ENCODE measurements at regions not wholly inside any gene's neighbourhood (a gene's known extent, or its start where the extent isn't known, plus 50 kb on each side); places are given as distances from the start of the nearest gene placed in this dataset.

DNA sequence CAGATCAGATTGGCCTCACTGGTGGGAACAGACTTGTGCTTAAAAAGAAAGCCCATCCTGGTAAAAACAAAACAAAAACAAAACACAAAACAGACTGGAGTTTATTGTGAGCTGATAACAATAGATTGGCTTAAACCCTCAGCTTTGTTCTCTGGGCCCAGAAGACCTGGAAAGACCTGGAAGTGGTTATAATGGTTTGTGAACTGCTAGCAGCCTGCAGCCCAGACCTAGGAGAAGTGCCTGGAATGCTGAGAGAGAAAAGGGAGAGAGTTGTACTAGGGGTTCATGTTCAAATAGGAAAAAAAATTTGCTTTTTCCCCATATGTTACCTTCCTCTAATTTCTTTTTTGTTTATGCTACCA lies 396.6 kb downstream of the DMAC1 start:
- TF ChIP-seq, protein P1, sequence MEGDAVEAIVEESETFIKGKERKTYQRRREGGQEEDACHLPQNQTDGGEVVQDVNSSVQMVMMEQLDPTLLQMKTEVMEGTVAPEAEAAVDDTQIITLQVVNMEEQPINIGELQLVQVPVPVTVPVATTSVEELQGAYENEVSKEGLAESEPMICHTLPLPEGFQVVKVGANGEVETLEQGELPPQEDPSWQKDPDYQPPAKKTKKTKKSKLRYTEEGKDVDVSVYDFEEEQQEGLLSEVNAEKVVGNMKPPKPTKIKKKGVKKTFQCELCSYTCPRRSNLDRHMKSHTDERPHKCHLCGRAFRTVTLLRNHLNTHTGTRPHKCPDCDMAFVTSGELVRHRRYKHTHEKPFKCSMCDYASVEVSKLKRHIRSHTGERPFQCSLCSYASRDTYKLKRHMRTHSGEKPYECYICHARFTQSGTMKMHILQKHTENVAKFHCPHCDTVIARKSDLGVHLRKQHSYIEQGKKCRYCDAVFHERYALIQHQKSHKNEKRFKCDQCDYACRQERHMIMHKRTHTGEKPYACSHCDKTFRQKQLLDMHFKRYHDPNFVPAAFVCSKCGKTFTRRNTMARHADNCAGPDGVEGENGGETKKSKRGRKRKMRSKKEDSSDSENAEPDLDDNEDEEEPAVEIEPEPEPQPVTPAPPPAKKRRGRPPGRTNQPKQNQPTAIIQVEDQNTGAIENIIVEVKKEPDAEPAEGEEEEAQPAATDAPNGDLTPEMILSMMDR (conservative IDR thresholded peaks at IDR 0.05 in 1 of 2, IDR thresholded peaks at IDR 0.05 in 1 of 2; ENCODE audit: low read depth in 1 of 2, low read length in 2 of 2), result no peak
- no peak for TF ChIP-seq EZH2 (IDR thresholded peaks at IDR 0.05; ENCODE audit: low read length, missing control alignments)

Data from fibroblast of lung (primary cell).